A673 (cell line): ENCODE measurements at regions not wholly inside any gene's neighbourhood (a gene's known extent, or its start where the extent isn't known, plus 50 kb on each side); places are given as distances from the start of the nearest gene placed in this dataset.

ENCODE experiments used
- BruUV-seq: library from RNA; stranded (reverse); fragments of 400-500 nt; replicated peaks from 2 replicates; lab custom pipeline; 2021; lab: Mats Ljungman, UMichigan
- CTCF ChIA-PET: fragments of 300-600 bp; sonication (Branson Sonifier 250); formaldehyde crosslinking; loops from one replicate; lab custom pipeline; 2022; ENCODE audit warnings: antibody characterized with exemption; lab: Charles Lee
- POLR2A ChIA-PET: fragments of 300-600 bp; sonication (Branson Sonifier 250); formaldehyde crosslinking; loops from one replicate; lab custom pipeline; 2022; ENCODE audit warnings: antibody characterized with exemption; ENCODE audit not compliant: low non-redundant PET; lab: Charles Lee
- DNase-seq: peaks from one replicate; pipeline ENCODE4 v3.0.0-alpha.2; 2015; ENCODE audit warnings: low spot score
- H3K27ac ChIP-seq: fragments of 200-600 bp; sonication (generic); 2 replicates; pipeline ENCODE4 v1.5.1; 2016; ENCODE audit warnings: mixed run types, low read depth, mild to moderate bottlenecking, mixed read lengths, antibody characterized with exemption, low read length; ENCODE audit not compliant: poor library complexity, severe bottlenecking
- H3K27me3 ChIP-seq: fragments of 200-600 bp; sonication (generic); replicated peaks from 2 replicates; pipeline ENCODE4 v1.6.1; 2017; ENCODE audit warnings: mixed run types, low read depth, mild to moderate bottlenecking, mixed read lengths, antibody characterized with exemption, low read length; ENCODE audit not compliant: insufficient read depth, poor library complexity
- H3K36me3 ChIP-seq: fragments of 200-600 bp; sonication (generic); 2 replicates; pipeline ENCODE4 v1.6.1; 2016; ENCODE audit warnings: mixed run types, mild to moderate bottlenecking, mixed read lengths, antibody characterized with exemption, low read length; ENCODE audit not compliant: insufficient read depth, poor library complexity, severe bottlenecking
- H3K4me1 ChIP-seq: fragments of 200-600 bp; sonication (generic); 2 replicates; pipeline ENCODE4 v1.6.1; 2017; ENCODE audit warnings: mixed run types, mild to moderate bottlenecking, mixed read lengths, antibody characterized with exemption, low read length; ENCODE audit not compliant: insufficient read depth, poor library complexity, severe bottlenecking
- H3K4me3 ChIP-seq: fragments of 200-600 bp; sonication (generic); 2 replicates; pipeline ENCODE4 v1.5.1; 2016; ENCODE audit warnings: low read depth, mixed run types, mild to moderate bottlenecking, mixed read lengths, low read length; ENCODE audit not compliant: poor library complexity, severe bottlenecking
- H3K9me3 ChIP-seq: fragments of 200-600 bp; sonication (generic); 2 replicates; pipeline ENCODE4 v1.6.1; 2016; ENCODE audit warnings: mixed run types, low read depth, mild to moderate bottlenecking, mixed read lengths, antibody characterized with exemption, low read length; ENCODE audit not compliant: poor library complexity, severe bottlenecking
- EZH2 ChIP-seq: fragments of 200-600 bp; sonication (generic); IDR thresholded peaks from 2 replicates; pipeline ENCODE4 v1.6.1; 2017; ENCODE audit warnings: borderline replicate concordance, low read depth, mild to moderate bottlenecking, mixed read lengths, antibody characterized with exemption, low read length; ENCODE audit not compliant: poor library complexity, severe bottlenecking
- intact Hi-C: fragments of 100-400 bp; cut with micrococcal nuclease; formaldehyde crosslinking; loops from one replicate; pipeline ENCODE4 v1.10.0; 2022; ENCODE audit not compliant: unreplicated experiment
- TF ChIP-seq, protein P1 (sequence below): fragments of 300-800, 200-600 bp; sonication (generic); conservative IDR thresholded peaks from 2 replicates; pipeline ENCODE4 v1.5.1; 2017; ENCODE audit warnings: low read depth, mild to moderate bottlenecking, antibody characterized with exemption, low read length, moderate library complexity, mixed read lengths

DNA sequence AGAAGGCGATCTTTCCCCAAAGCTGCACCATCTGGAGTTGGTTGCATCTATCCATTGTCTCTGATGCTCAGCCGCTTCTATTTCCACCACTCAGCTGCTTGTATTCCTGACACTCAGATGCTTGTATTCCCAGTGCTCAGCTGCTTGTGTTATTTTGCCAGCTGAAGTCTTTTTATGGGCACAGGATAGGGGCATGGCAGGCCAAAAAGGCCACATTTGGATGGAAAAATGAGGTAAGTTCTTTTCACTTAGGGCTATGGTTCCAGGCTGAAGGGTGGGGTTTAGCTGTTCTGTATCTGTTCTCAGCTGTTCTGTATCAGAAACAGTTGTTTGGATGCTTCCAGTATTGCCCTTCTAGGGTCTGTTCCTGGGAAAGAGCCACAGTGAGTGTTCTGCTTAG is 944.9 kb downstream of the QKI start:
- ChIA-PET CTCF (no interaction called here), POLR2A (no interaction called here)
- H3K27ac ChIP-seq, result no peak overlapping the region
- BruUV-seq, result no TSS peak
- H3K4me1 ChIP-seq, result no peaks in the 10 kb centered on the region
- no peaks in the 10 kb centered on the region for H3K36me3 ChIP-seq
- H3K4me3 ChIP-seq, result no peak overlapping the region
- no peaks in the 10 kb centered on the region for H3K27me3 ChIP-seq
- TF ChIP-seq, protein P1, sequence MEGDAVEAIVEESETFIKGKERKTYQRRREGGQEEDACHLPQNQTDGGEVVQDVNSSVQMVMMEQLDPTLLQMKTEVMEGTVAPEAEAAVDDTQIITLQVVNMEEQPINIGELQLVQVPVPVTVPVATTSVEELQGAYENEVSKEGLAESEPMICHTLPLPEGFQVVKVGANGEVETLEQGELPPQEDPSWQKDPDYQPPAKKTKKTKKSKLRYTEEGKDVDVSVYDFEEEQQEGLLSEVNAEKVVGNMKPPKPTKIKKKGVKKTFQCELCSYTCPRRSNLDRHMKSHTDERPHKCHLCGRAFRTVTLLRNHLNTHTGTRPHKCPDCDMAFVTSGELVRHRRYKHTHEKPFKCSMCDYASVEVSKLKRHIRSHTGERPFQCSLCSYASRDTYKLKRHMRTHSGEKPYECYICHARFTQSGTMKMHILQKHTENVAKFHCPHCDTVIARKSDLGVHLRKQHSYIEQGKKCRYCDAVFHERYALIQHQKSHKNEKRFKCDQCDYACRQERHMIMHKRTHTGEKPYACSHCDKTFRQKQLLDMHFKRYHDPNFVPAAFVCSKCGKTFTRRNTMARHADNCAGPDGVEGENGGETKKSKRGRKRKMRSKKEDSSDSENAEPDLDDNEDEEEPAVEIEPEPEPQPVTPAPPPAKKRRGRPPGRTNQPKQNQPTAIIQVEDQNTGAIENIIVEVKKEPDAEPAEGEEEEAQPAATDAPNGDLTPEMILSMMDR, result no peak
- TF ChIP-seq EZH2, result no peak
- peaks cover 8% of the 10 kb centered on the region for H3K9me3 ChIP-seq
- intact Hi-C loops, result no loop called here
- no peak for DNase-seq

DNA sequence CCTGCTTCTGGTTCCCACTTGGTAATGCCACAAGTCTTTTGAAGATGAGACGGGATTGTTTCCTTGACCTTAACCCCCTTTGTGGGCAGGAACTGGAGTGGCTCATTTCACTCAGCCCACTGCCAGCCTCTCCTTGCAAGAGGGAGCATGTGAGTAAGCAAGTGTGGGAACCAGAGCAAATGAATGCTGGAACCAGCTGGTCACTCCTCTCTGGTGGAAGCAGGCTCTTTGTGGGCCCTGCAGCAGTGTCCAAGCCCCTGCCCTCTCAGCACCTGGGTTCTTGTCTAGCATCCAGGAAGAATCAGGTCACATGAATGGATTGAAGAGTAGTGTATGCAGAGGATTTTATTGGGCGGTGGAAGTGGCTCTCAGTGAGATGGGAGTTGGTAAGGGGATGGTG is 944.5 kb downstream of the QKI start:
- BruUV-seq, result no TSS peak
- Histone ChIP-seq H3K27ac (no peak overlapping the region), H3K27me3 (no peaks in the 10 kb centered on the region), H3K4me3 (no peak overlapping the region), H3K4me1 (no peaks in the 10 kb centered on the region), H3K9me3 (peaks cover 8% of the 10 kb centered on the region), H3K36me3 (no peaks in the 10 kb centered on the region)
- POLR2A ChIA-PET, result no interaction called here
- TF ChIP-seq, protein P1, result no peak
- TF ChIP-seq EZH2, result no peak
- intact Hi-C loops, result no loop called here
- CTCF ChIA-PET, result no interaction called here
- no peak for DNase-seq

DNA sequence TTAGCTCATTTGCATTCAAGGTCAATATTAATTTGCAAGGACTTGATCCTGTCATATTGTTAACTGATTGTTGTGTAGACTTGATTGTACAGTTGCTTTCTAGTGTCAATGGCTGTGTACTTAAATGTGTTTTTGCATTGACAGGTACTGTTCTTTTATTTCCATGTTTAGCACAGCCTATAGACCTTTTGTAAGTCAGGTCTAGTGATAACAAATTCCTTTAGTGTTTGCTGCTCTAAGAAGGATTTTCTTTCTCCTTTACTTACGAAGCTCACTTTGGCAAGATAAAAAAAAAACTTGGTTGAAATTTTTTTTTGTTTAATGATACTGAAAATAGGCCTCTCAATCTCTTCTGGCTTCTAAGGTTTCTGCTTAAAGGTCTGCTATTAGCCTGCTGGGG is 942.3 kb downstream of the QKI start:
- no TSS peak for BruUV-seq
- CTCF ChIA-PET, result no interaction called here
- Histone ChIP-seq H3K4me1 (no peaks in the 10 kb centered on the region), H3K27ac (no peak overlapping the region), H3K36me3 (no peaks in the 10 kb centered on the region), H3K27me3 (no peaks in the 10 kb centered on the region), H3K9me3 (peaks cover 8% of the 10 kb centered on the region), H3K4me3 (no peak overlapping the region)
- POLR2A ChIA-PET, result no interaction called here
- intact Hi-C loops, result no loop called here
- TF ChIP-seq, protein P1, result no peak
- no peak for DNase-seq
